ENCODE measurements at regions not wholly inside any gene's neighbourhood (a gene's known extent, or its start where the extent isn't known, plus 50 kb on each side); places are given as distances from the start of the nearest gene placed in this dataset.
"Not testable (repeated sequence)": the region's sequence is repeated elsewhere in the genome, so short reads cannot be mapped to it uniquely, and the experiment has no call there.

DNA sequence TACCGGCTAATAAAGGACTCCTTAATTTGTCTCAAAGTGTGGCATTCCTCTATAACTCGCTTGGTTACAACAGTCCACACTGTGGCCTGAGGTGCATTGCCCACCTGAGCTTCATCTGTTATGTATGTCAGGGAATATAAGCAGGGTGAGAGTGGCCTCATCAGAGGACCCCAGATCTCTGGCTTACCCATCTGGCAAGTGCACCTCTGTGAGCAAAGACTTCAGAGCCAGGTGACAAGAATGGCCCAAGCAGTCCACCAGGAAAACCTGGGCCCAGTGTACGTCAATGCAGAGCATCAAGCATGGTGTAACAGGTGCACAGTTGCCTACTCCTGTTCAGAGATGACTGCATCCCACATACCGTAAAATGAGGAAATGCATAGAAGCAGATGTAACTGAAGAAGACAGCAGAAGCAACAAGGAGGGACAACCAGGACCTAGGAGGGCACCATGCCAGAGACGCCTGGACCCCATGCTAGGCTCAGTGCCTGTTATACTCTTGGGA is 1621.0 kb downstream of the SPATA31A7 start:
- H3K27me3 Mint-ChIP-seq (ENCODE audit: low read depth): peaks cover 35% of the 10 kb centered on the region
- H3K9me3 Mint-ChIP-seq; DNase-seq; H3K4me1 Mint-ChIP-seq (ENCODE audit: low read depth); intact Hi-C loops (cut with micrococcal nuclease); H3K4me3 Mint-ChIP-seq; H3K27ac Mint-ChIP-seq; CTCF ChIA-PET; H3K36me3 Mint-ChIP-seq (ENCODE audit: low read depth): not testable (repeated sequence)

DNA sequence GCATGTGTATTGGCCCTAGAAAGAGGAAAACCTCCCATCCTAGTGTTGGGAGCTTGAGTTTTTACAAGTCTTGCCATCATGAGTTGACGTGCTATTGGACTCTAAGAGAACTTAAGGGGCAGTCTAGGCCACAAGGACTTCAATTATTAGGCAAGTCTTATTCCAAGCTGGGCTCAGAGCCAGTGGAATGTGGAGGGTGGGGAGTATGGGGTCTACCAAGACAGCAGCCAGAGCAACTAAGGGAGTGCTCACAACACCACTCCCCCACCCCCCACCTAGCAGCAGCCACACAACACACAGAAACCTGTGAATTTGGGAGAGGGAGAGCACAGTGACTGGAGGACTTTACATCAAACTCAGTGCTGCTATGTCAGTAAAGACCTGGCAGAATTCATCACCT is 1625.6 kb downstream of the SPATA31A7 start:
- peaks cover 41% of the 10 kb centered on the region for H3K27me3 Mint-ChIP-seq (ENCODE audit: low read depth)
- intact Hi-C loops (cut with micrococcal nuclease); H3K4me3 Mint-ChIP-seq; H3K36me3 Mint-ChIP-seq (ENCODE audit: low read depth); H3K27ac Mint-ChIP-seq; DNase-seq; H3K9me3 Mint-ChIP-seq; H3K4me1 Mint-ChIP-seq (ENCODE audit: low read depth); CTCF ChIA-PET: not testable (repeated sequence)

DNA sequence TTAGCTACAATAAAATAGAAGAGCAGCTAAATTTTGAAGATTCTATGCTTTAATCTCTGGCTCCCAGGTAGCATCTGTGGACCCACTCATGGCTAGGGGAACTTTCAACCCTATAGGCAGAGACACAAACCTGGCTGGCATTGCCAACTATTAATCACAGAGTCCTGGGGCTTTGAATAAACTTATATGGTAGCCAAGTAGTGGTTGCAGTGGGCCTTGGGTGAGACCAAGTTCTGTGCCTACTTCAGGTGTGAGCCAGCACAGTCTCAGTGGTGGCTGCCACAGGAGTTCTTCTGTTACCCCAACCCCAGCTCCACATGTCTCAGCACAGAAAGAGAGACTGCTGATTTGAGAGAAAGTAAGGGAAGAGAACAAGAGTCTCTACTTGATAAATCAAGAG is 1626.5 kb downstream of the SPATA31A7 start:
- H3K4me3 Mint-ChIP-seq; H3K27ac Mint-ChIP-seq; H3K9me3 Mint-ChIP-seq; H3K36me3 Mint-ChIP-seq (ENCODE audit: low read depth); DNase-seq; intact Hi-C loops (cut with micrococcal nuclease); CTCF ChIA-PET; H3K4me1 Mint-ChIP-seq (ENCODE audit: low read depth): not testable (repeated sequence)
- H3K27me3 Mint-ChIP-seq (ENCODE audit: low read depth): peaks cover 37% of the 10 kb centered on the region

DNA sequence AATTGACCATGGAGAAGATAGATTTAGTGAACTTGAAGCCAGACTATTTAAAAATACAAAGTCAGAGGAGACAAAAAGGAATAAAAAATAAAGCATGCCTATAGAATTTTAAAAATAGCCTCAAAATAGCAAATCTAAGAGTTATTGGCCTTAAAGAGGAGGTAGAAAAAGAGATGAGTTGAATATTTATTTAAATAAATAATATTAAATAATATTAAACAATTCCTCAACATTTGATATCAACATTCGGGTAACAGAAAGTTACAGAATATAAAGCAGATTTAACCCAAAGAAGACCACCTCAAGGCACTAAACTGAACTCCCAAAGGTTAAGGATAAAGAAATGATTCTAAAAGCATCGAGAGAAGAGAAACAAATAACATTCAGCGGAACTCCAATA is 1627.4 kb downstream of the SPATA31A7 start:
- H3K4me3 Mint-ChIP-seq; H3K27ac Mint-ChIP-seq; H3K9me3 Mint-ChIP-seq; DNase-seq; H3K4me1 Mint-ChIP-seq (ENCODE audit: low read depth); H3K36me3 Mint-ChIP-seq (ENCODE audit: low read depth); intact Hi-C loops (cut with micrococcal nuclease); CTCF ChIA-PET: not testable (repeated sequence)
- peaks cover 37% of the 10 kb centered on the region for H3K27me3 Mint-ChIP-seq (ENCODE audit: low read depth)

DNA sequence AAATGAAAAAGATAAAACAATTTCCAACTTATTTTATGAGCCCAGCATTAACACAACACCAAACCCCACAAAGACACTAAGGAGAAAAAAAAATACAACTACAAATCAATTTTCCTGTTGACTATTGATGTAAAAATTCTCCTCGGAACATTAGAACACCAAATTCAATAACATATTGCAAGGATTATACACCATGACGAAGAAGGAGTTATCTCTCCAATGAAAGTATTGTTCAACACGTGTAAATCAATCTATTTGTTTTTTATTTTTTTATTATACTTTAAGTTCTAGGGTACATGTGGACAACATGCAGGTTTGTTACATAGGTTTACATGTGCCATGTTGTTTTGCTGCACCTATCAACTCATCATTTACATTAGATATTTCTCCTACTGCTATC is 1632.3 kb downstream of the SPATA31A7 start:
- H3K27me3 Mint-ChIP-seq (ENCODE audit: low read depth): peaks cover 16% of the 10 kb centered on the region
- H3K4me3 Mint-ChIP-seq; H3K27ac Mint-ChIP-seq; H3K4me1 Mint-ChIP-seq (ENCODE audit: low read depth); H3K9me3 Mint-ChIP-seq; H3K36me3 Mint-ChIP-seq (ENCODE audit: low read depth); CTCF ChIA-PET; DNase-seq; intact Hi-C loops (cut with micrococcal nuclease): not testable (repeated sequence)

DNA sequence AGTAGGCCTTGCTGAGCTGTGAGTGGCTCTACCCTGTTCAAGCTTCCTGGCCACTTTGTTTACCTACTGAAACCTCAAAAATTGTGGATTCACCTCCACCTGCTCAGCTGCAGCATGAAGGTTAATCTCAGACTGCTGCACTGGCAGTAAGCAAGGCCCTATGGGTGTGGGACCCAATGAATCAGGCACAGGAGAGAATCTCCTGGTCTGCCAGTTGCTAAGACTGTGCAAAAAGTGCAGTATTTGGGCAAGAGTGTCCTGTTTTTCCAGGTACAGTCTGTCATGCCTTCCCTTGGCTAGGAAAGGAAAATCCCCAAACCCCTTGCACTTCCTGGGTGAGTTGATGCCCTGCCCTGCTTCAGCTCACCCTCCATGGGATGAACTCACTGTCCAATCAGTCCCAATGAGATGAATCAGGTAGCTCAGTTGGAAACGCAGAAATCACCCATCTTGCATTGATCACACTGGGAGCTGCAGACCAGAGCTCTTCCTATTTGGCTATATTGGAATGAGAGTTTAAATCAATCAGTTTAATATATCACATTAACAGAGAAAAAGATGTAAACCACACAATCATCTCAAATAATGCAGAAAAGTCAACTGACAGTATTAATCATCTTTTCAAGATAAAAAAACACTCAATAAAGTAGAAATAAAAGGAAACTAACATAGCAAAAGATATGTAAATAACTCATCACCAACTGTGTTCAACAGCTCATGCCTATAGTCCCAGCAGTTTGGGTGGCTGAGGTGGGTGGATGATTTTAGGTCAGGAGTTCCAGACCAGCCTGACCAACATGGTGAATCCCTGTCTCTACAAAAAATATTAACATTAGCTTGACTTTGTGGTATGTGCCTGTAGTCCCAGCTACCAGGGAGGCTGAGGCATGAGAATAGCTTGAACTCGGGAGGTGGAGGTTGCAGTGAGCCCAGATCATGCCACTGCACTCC is 1638.4 kb downstream of the SPATA31A7 start:
- H3K9me3 Mint-ChIP-seq; DNase-seq; CTCF ChIA-PET; H3K27ac Mint-ChIP-seq; H3K36me3 Mint-ChIP-seq (ENCODE audit: low read depth); H3K4me1 Mint-ChIP-seq (ENCODE audit: low read depth); intact Hi-C loops (cut with micrococcal nuclease); H3K4me3 Mint-ChIP-seq: not testable (repeated sequence)
- H3K27me3 Mint-ChIP-seq (ENCODE audit: low read depth): peaks cover 12% of the 10 kb centered on the region

DNA sequence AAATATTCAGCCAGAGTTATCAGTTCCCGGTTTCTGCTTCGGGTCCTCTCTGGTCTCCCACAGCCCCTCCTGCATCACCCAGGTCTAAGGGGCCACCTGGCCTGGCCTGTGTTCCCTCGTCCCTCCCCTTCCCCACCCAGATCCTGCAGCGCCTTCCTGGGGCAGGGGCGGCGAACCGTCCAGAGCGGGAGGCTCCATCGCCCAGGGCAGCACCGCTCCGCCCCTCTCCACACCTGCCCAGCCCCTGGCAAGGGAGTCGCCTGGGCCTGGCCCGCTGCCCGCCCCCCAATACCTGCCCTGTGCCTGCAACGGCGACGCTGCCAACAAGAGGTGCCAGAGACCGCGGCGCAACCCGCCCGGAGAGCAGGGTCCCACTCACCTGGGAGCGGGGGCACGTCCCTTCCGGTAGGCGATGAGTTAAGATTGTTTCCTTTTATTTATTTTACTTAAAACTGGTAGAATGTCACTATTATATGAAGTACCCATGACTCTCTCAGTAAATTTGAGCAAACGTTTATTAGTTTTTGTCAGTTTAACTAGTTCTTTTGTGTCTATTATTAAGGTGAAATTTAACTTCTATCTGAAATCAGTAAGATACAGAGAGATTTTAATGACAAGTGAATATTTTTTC is 1641.1 kb downstream of the SPATA31A7 start:
- H3K4me3 Mint-ChIP-seq; H3K9me3 Mint-ChIP-seq; H3K4me1 Mint-ChIP-seq (ENCODE audit: low read depth); DNase-seq; H3K27ac Mint-ChIP-seq; H3K36me3 Mint-ChIP-seq (ENCODE audit: low read depth); intact Hi-C loops (cut with micrococcal nuclease); CTCF ChIA-PET: not testable (repeated sequence)
- H3K27me3 Mint-ChIP-seq (ENCODE audit: low read depth): peaks cover 11% of the 10 kb centered on the region

DNA sequence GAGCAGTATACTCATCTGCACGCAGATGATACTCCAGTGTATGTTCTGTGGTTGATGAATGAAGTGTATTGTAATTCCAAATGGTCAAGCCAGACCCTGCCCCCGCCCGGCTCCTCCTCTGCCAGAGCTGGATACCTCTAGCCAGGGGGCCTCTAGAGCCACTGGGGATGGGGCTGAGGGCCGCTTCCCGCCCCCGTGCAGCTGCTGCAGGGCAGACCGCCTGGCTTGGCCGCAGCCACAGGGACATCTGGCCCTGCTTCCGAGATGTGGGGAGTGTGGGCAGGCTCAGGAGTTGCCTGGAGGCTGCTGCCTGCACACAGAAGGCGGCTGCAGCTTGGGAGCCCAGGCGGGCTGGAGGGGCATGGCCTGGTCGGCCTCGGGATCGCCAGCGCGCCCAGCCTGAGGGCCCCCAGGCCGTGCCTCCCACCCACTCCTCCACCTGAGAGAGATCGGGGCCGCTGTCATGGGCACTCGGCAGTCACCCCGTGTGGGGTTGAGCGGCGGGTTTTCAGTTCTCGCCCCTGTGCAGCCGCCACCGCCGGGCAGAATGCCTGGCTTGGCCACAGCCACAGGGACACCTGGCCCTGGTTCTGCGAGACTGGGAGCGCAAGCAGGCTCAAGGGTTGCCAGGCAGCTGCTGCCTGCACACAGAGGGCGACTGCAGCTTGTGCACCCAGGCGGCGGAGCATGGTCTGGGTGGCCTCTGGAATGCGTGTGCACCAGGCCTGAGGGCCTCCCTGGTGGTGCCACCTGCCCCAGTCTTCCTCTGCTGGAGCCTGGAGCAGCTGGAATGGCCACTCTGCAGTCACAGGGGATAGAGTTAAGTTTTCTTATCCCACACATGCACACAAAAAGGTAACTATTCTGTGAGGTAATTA is 1643.7 kb downstream of the SPATA31A7 start:
- CTCF ChIA-PET; H3K36me3 Mint-ChIP-seq (ENCODE audit: low read depth); H3K27me3 Mint-ChIP-seq (ENCODE audit: low read depth); H3K27ac Mint-ChIP-seq; H3K9me3 Mint-ChIP-seq; H3K4me1 Mint-ChIP-seq (ENCODE audit: low read depth); DNase-seq; H3K4me3 Mint-ChIP-seq; intact Hi-C loops (cut with micrococcal nuclease): not testable (repeated sequence)

DNA sequence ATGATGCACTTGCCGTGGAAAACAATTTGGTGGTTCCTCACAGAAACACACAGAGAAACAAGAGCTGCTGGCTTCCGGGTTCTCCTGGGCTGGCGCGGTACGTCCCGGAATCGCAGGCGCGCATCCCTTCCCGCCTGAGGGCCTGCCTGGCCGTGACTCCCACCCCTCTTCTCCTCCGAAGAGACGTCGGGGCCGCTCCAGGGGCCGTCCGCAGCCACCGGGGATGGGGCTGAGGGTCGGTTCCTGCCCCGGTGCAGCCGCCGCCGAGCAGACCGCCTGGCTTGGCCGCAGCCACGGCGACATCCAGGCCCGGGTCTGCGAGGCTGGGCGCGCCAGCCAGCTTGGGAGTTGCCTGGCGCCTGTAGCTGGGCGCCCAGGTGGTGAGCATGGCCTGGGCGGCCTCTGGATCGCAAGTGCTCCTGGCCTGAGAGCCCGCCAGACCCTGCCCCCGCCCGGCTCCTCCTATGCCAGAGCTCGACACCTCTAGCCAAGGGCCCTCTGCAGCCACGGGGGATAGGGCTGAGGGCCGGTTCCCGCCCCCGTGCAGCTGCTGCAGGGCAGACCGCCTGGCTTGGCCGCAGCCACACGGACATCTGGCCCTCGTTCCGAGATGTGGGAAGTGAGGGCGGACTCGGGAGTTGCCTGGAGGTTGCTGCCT is 1647.5 kb downstream of the SPATA31A7 start:
- H3K27ac Mint-ChIP-seq; intact Hi-C loops (cut with micrococcal nuclease); H3K9me3 Mint-ChIP-seq; H3K4me1 Mint-ChIP-seq (ENCODE audit: low read depth); CTCF ChIA-PET; H3K36me3 Mint-ChIP-seq (ENCODE audit: low read depth): not testable (repeated sequence)
- peak; percentile 43 for DNase-seq
- peaks cover 11% of the 10 kb centered on the region for H3K27me3 Mint-ChIP-seq (ENCODE audit: low read depth)
- H3K4me3 Mint-ChIP-seq: peak overlapping the region; percentile 38

DNA sequence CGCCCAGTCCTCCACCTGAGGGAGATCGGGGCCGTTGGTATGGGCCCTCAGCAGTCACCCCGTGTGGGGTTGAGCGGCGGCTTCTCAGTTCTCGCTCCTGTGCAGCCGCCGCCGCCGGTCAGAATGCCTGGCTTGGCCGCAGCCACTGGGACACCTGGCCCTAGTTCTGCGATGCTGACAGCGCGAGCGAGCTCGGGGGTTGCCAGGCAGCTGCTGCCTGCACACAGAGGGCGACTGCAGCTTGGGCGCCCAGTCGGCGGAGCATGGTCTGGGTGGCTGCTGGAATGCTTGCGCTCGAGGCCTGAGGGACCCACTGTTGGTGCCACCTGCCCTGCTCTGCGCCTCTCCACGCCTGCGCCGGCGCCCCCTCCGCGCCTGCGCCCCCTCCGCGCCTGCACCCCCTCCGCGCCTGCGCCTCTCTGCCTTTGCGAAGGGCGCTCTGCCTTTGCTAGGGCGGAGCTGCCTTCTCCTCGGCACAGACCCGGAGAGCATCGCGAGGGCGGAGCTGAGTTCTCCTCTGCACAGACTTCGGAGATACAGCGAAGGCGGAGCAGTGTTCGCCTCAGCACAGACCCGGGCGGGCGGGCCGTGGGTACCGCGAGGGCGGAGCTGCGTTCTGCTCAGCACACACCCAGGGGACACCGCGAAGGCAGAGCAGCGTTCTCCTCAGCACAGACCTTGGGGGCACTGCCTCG is 1648.3 kb downstream of the SPATA31A7 start:
- intact Hi-C loops (cut with micrococcal nuclease); H3K9me3 Mint-ChIP-seq; H3K4me1 Mint-ChIP-seq (ENCODE audit: low read depth); H3K27ac Mint-ChIP-seq; H3K36me3 Mint-ChIP-seq (ENCODE audit: low read depth); CTCF ChIA-PET: not testable (repeated sequence)
- peak overlapping the region; percentile 82 for H3K4me3 Mint-ChIP-seq
- H3K27me3 Mint-ChIP-seq (ENCODE audit: low read depth): peaks cover 18% of the 10 kb centered on the region
- DNase-seq: peak; percentile 93

DNA sequence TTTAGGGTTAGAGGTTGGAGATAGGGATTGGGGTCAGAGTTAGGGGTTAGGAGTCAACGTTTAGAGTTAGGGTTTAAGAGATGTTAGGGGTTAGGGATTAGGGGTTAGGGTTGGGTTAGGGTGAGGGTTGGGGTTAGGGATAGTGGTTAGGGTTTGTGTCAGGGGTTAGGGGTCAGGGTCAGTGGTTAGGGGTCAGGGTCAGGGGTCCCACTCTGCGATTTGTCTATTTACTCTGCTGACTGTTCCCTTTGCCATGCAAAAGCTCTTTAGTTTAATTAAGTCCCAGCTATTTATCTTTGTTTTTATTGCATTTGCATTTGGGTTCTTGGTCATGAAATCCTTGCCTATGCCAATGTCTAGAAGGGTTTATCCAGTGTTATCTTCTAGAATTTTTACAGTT is 1649.3 kb downstream of the SPATA31A7 start:
- H3K36me3 Mint-ChIP-seq (ENCODE audit: low read depth); H3K4me1 Mint-ChIP-seq (ENCODE audit: low read depth); H3K27ac Mint-ChIP-seq; CTCF ChIA-PET; H3K4me3 Mint-ChIP-seq; H3K9me3 Mint-ChIP-seq; intact Hi-C loops (cut with micrococcal nuclease); DNase-seq: not testable (repeated sequence)
- H3K27me3 Mint-ChIP-seq (ENCODE audit: low read depth): peaks cover 20% of the 10 kb centered on the region
